ENCODE measurements at regions not wholly inside any gene's neighbourhood (a gene's known extent, or its start where the extent isn't known, plus 50 kb on each side); places are given as distances from the start of the nearest gene placed in this dataset.

GRCh38 chr11:130674686-130675308, 226.4 kb downstream of the ADAMTS15 start:
- in situ Hi-C loops (cut with MboI; ENCODE audit: low sequenced_read_pairs in 4 of 4) (loop anchor here in 3 of 4 donors (10.0 to 25.0 kb wide), 3 partner anchors 230 to 240 kb away; partner anchors contain the start of genes ADAMTS15 (in 2 of the 3) and ADAMTS8 (in 1 of the 3)), intact Hi-C loops (cut with DNase I; ENCODE audit: low total_unique reads) (loop anchor here (5.0 kb wide), 3 partner anchors 152 to 237 kb away; no protein-coding TSS in a partner anchor)
- Histone ChIP-seq H3K27me3 (no peaks in the 10 kb centered on the region), H3K4me1 (peaks cover 51 to 57% of the 10 kb centered on the region in 2 donors), H3K4me3 (no peak overlapping the region), H3K27ac (peak overlapping the region; percentile 70 to 80 (median 74)), H3K9me3 (no peaks in the 10 kb centered on the region), H3K36me3 (no peaks in the 10 kb centered on the region)
- ATAC-seq (no peak), DNase-seq (no peak)
- no peak for TF ChIP-seq CTCF (IDR thresholded peaks at IDR 0.05 in 4 of 5, conservative IDR thresholded peaks at IDR 0.05 in 1 of 5)
- TF ChIP-seq POLR2A (IDR thresholded peaks at IDR 0.05): no peak

- Histone ChIP-seq H3K9me3 (peaks cover 0 to under 1% (median 0%) of the 10 kb centered on the region in 3 donors), H3K4me1 (peaks cover 49 to 57% of the 10 kb centered on the region in 2 donors), H3K27ac (peak overlapping the region; percentile 70 to 80 (median 74)), H3K4me3 (peak overlapping the region in 2 of 4 donors; percentile 1 to 23), H3K36me3 (no peaks in the 10 kb centered on the region), H3K27me3 (no peaks in the 10 kb centered on the region)
- intact Hi-C loops (cut with DNase I; ENCODE audit: low total_unique reads) (loop anchor here (5.0 kb wide), 1 partner anchor 152 kb away; no protein-coding TSS in a partner anchor), in situ Hi-C loops (cut with MboI; ENCODE audit: low sequenced_read_pairs in 4 of 4) (loop anchor here in 2 of 4 donors (10.0 kb wide), 2 partner anchors 231 to 241 kb away; partner anchors contain the start of gene ADAMTS15 (in 1 of the 2))
- ATAC-seq (peak; percentile 81 to 84), DNase-seq (peak; percentile 64 to 79)
- TF ChIP-seq CTCF (IDR thresholded peaks at IDR 0.05 in 4 of 5, conservative IDR thresholded peaks at IDR 0.05 in 1 of 5) (no peak), POLR2A (IDR thresholded peaks at IDR 0.05) (no peak)
Measured at GRCh38 chr11:130675371-130675821, 227.0 kb downstream of the ADAMTS15 start.

- in situ Hi-C loops (cut with MboI; ENCODE audit: low sequenced_read_pairs in 4 of 4) (loop anchor here in 2 of 4 donors (10.0 kb wide), 2 partner anchors 231 to 241 kb away; partner anchors contain the start of gene ADAMTS15 (in 1 of the 2)), intact Hi-C loops (cut with DNase I; ENCODE audit: low total_unique reads) (loop anchor here (5.0 kb wide), 1 partner anchor 151 kb away; no protein-coding TSS in a partner anchor)
- Histone ChIP-seq H3K9me3 (peaks cover 0 to 3% (median 0%) of the 10 kb centered on the region in 3 donors), H3K27ac (peak overlapping the region; percentile 70 to 80 (median 74)), H3K27me3 (no peaks in the 10 kb centered on the region), H3K4me1 (peaks cover 44 to 57% of the 10 kb centered on the region in 2 donors), H3K36me3 (no peaks in the 10 kb centered on the region), H3K4me3 (peak overlapping the region in 2 of 4 donors; percentile 1 to 23)
- ATAC-seq (peak; percentile 24 to 66), DNase-seq (no peak)
- TF ChIP-seq CTCF (IDR thresholded peaks at IDR 0.05 in 4 of 5, conservative IDR thresholded peaks at IDR 0.05 in 1 of 5): no peak
- TF ChIP-seq POLR2A (IDR thresholded peaks at IDR 0.05): no peak
Measured at GRCh38 chr11:130675917-130676316, 227.5 kb downstream of the ADAMTS15 start.

- Histone ChIP-seq H3K27me3 (no peaks in the 10 kb centered on the region), H3K4me3 (no peak overlapping the region), H3K4me1 (peaks cover 30 to 44% of the 10 kb centered on the region in 2 donors), H3K27ac (no peak overlapping the region), H3K9me3 (peaks cover 0 to 3% (median 2%) of the 10 kb centered on the region in 3 donors), H3K36me3 (no peaks in the 10 kb centered on the region)
- in situ Hi-C loops (cut with MboI; ENCODE audit: low sequenced_read_pairs in 4 of 4) (loop anchor here in 2 of 4 donors (10.0 kb wide), 2 partner anchors 233 to 243 kb away; partner anchors contain the start of gene ADAMTS15 (in 1 of the 2)), intact Hi-C loops (cut with DNase I; ENCODE audit: low total_unique reads) (loop anchor here (5.0 kb wide), 1 partner anchor 150 kb away; no protein-coding TSS in a partner anchor)
- DNase-seq (no peak), ATAC-seq (no peak)
- no peak for TF ChIP-seq POLR2A (IDR thresholded peaks at IDR 0.05)
- TF ChIP-seq CTCF (IDR thresholded peaks at IDR 0.05 in 4 of 5, conservative IDR thresholded peaks at IDR 0.05 in 1 of 5): no peak
Measured at GRCh38 chr11:130677486-130678153, 229.2 kb downstream of the ADAMTS15 start.

Measured in gastrocnemius medialis (tissue), 4 donors.